MCF 10A (cell line): ENCODE measurements at regions not wholly inside any gene's neighbourhood (a gene's known extent, or its start where the extent isn't known, plus 50 kb on each side); places are given as distances from the start of the nearest gene placed in this dataset.

Experiments
- BruUV-seq: library from RNA; stranded (reverse); fragments of 400-500 nt; replicated peaks from 2 replicates; lab custom pipeline; 2021; lab: Mats Ljungman, UMichigan
- CTCF ChIA-PET: fragments of 300-600 bp; sonication (Branson Sonifier 250); formaldehyde crosslinking; extraction: SDS; loops from one replicate; lab custom pipeline; 2021; ENCODE audit warnings: antibody characterized with exemption, inconsistent platforms; lab: Yijun Ruan, JAX
- POLR2A ChIA-PET: fragments of 300-600, 350-650 bp; sonication (Branson Sonifier 250); formaldehyde crosslinking; extraction: SDS; loops from one replicate; lab custom pipeline; 2020; ENCODE audit warnings: antibody characterized with exemption, inconsistent platforms; lab: Yijun Ruan, JAX
- DNase-seq: peaks from one replicate; pipeline ENCODE4 v3.0.0-alpha.2; 2018; ENCODE audit not compliant: unreplicated experiment
- H3K27ac Mint-ChIP-seq: one replicate; pipeline ENCODE4 v1.8.0; 2022; ENCODE audit warnings: mild to moderate bottlenecking, low read depth, mixed read lengths; ENCODE audit not compliant: unreplicated experiment
- H3K27me3 Mint-ChIP-seq: one replicate; pipeline ENCODE4 v1.8.0; 2022; ENCODE audit warnings: mixed read lengths; ENCODE audit not compliant: insufficient read depth, unreplicated experiment
- H3K36me3 Mint-ChIP-seq: one replicate; pipeline ENCODE4 v1.8.0; 2022; ENCODE audit warnings: mild to moderate bottlenecking, moderate library complexity, mixed read lengths; ENCODE audit not compliant: insufficient read depth, unreplicated experiment
- H3K4me1 Mint-ChIP-seq: one replicate; pipeline ENCODE4 v1.8.0; 2022; ENCODE audit warnings: mixed read lengths; ENCODE audit not compliant: insufficient read depth, unreplicated experiment
- H3K4me3 Mint-ChIP-seq: one replicate; pipeline ENCODE4 v1.8.0; 2022; ENCODE audit warnings: mild to moderate bottlenecking, moderate library complexity, mixed read lengths; ENCODE audit not compliant: unreplicated experiment
- H3K9me3 Mint-ChIP-seq: one replicate; pipeline ENCODE4 v1.8.0; 2022; ENCODE audit warnings: mixed read lengths; ENCODE audit not compliant: unreplicated experiment
- CTCF ChIP-seq: fragments of 200-600 bp; IDR thresholded peaks from one replicate; pipeline ENCODE4 v1.8.0; 2022; ENCODE audit warnings: antibody characterized with exemption, mild to moderate bottlenecking; ENCODE audit not compliant: unreplicated experiment
- intact Hi-C: fragments of 100-400 bp; cut with micrococcal nuclease; formaldehyde crosslinking; loops from 2 replicates; pipeline ENCODE4 v1.14.1; 2022

- CTCF ChIA-PET: interaction anchor here (0.6 kb wide), 1 partner anchor 17 kb away, joined by 3 read pairs; no protein-coding TSS in a partner anchor
- Mint-ChIP-seq H3K27ac (no peak overlapping the region), H3K4me3 (no peak overlapping the region), H3K27me3 (no peaks in the 10 kb centered on the region), H3K4me1 (no peaks in the 10 kb centered on the region), H3K36me3 (no peaks in the 10 kb centered on the region), H3K9me3 (no peaks in the 10 kb centered on the region)
- POLR2A ChIA-PET: no interaction called here
- no peak for DNase-seq
- no TSS peak for BruUV-seq
- no peak for TF ChIP-seq CTCF
- intact Hi-C loops: no loop called here
These were observed 70.6 kb upstream of the POMP start for GRCh38 chr13:28588296-28588695.

- POLR2A ChIA-PET: no interaction called here
- intact Hi-C loops: no loop called here
- Mint-ChIP-seq H3K27me3 (no peaks in the 10 kb centered on the region), H3K36me3 (no peaks in the 10 kb centered on the region), H3K4me1 (no peaks in the 10 kb centered on the region), H3K27ac (no peak overlapping the region), H3K4me3 (no peak overlapping the region), H3K9me3 (no peaks in the 10 kb centered on the region)
- BruUV-seq: no TSS peak
- no peak for DNase-seq
- CTCF ChIA-PET: no interaction called here
- no peak for TF ChIP-seq CTCF
These were observed 71.8 kb upstream of the POMP start for GRCh38 chr13:28587174-28587540.

DNA sequence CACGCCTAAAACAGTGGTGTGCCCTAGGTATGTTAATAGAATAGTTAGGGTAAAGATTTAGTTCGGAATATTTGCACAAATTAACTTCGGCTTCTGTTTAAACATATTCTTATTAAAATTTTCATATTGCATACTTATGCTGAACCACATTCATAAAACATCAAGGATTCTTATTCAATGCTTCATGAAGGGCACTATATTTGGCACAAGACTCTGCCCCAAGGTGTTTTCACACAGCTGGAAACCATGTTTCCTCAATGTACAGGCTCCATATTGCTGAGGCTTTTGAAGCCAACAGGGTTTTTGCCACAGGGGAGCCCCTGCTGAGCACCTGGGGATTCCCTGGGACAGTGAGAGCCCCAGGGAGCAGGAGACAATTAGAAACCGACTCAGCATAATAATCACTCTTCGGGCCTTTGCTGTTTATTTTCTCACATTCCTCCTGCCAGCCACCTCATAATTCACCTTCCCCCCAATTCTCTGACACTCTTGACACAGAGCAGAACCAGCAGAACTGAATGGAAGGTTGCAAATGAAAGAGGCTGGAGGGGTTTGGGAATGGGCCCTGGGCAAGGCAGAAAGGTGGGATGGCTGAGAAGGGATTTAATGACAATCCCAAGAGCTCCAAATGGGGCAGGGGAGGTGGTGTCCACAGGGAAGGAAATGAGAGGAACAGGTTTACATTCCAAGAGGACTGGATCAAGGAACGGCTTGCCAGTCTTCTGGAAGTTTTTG, 72.3 kb upstream of the POMP start:
- CTCF ChIA-PET: interaction anchor here (0.6 kb wide), 1 partner anchor 64 kb away, joined by 3 read pairs; no protein-coding TSS in a partner anchor

GRCh38 chr13:28585561-28585960, 73.4 kb upstream of the POMP start:
- DNase-seq: no peak
- intact Hi-C loops: no loop called here
- Mint-ChIP-seq H3K4me3 (no peak overlapping the region), H3K27me3 (no peaks in the 10 kb centered on the region), H3K36me3 (no peaks in the 10 kb centered on the region), H3K9me3 (no peaks in the 10 kb centered on the region), H3K4me1 (no peaks in the 10 kb centered on the region), H3K27ac (no peak overlapping the region)
- TF ChIP-seq CTCF: no peak
- POLR2A ChIA-PET: no interaction called here
- no TSS peak for BruUV-seq
- CTCF ChIA-PET: interaction anchor here (0.6 to 0.7 kb wide), 2 partner anchors 488 to 1100 kb away, joined by 3 read pairs; no protein-coding TSS in a partner anchor

More for the DNA sequence above, 72.3 kb upstream of the POMP start:
- DNase-seq: no peak
- no peak for TF ChIP-seq CTCF
- no TSS peak for BruUV-seq
- Mint-ChIP-seq H3K9me3 (no peaks in the 10 kb centered on the region), H3K4me3 (no peak overlapping the region), H3K36me3 (no peaks in the 10 kb centered on the region), H3K27me3 (no peaks in the 10 kb centered on the region), H3K27ac (no peak overlapping the region), H3K4me1 (no peaks in the 10 kb centered on the region)
- POLR2A ChIA-PET: no interaction called here
- intact Hi-C loops: no loop called here
